ENCODE measurements at regions not wholly inside any gene's neighbourhood (a gene's known extent, or its start where the extent isn't known, plus 50 kb on each side); places are given as distances from the start of the nearest gene placed in this dataset.

DNA sequence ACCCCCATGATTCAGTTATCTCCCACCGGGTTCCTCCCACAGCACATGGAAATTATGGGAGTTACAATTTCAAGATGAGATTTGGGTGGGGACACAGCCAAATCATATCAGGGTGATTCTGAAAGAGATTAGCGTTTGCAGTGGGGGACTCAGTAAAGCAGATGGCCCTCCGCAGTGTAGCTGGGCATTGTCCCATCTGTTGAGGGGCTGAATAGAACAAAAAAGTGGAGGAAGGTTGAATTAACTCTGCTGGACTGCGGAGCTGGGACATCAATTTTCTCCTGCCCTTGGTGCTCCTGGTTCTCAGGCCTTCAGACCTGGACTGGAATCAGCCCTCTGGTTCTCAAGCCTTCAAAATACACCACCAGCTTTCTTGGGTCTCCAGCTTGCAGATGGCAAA lies 55.2 kb upstream of the CACNA1A start:
- TF ChIP-seq, protein P1, sequence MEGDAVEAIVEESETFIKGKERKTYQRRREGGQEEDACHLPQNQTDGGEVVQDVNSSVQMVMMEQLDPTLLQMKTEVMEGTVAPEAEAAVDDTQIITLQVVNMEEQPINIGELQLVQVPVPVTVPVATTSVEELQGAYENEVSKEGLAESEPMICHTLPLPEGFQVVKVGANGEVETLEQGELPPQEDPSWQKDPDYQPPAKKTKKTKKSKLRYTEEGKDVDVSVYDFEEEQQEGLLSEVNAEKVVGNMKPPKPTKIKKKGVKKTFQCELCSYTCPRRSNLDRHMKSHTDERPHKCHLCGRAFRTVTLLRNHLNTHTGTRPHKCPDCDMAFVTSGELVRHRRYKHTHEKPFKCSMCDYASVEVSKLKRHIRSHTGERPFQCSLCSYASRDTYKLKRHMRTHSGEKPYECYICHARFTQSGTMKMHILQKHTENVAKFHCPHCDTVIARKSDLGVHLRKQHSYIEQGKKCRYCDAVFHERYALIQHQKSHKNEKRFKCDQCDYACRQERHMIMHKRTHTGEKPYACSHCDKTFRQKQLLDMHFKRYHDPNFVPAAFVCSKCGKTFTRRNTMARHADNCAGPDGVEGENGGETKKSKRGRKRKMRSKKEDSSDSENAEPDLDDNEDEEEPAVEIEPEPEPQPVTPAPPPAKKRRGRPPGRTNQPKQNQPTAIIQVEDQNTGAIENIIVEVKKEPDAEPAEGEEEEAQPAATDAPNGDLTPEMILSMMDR (conservative IDR thresholded peaks at IDR 0.05; ENCODE audit: low read length), result no peak
- DNase-seq (ENCODE audit: low read depth), result no peak
- no peak overlapping the region for H3K4me3 ChIP-seq (ENCODE audit: low read length)

DNA sequence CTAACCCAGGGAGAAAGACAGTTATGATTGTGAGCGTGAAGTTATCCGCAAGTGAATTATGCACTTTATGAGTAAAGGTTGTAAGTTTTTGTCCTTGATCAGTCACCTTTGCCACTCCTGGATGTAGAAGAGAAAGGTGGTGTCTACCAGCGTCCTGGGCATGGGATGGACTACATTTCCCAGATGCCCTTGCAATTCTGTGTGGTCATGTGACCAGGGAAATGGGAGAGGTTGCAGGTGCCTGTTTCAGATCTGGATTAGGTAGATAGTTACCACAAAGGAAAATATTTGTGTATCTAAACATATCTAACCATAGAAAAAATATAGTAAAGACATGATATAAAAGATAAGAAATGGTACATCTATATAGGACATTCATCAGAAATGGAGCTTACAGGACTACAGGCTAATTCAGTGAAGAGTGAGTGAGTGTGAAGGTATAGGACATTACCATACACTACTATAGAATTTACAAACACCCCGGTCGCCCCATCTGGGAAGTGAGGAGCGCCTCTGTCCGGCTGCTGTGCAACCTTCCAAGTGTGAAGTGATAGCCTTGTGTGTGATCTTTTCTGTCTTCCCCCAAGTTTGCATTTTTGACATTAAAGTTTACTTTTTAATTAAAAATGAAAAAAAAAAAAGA lies 51.6 kb upstream of the CACNA1A start:
- TF ChIP-seq, protein P1 (conservative IDR thresholded peaks at IDR 0.05; ENCODE audit: low read length), result no peak
- no peak for DNase-seq (ENCODE audit: low read depth)
- H3K4me3 ChIP-seq (ENCODE audit: low read length), result no peak overlapping the region

DNA sequence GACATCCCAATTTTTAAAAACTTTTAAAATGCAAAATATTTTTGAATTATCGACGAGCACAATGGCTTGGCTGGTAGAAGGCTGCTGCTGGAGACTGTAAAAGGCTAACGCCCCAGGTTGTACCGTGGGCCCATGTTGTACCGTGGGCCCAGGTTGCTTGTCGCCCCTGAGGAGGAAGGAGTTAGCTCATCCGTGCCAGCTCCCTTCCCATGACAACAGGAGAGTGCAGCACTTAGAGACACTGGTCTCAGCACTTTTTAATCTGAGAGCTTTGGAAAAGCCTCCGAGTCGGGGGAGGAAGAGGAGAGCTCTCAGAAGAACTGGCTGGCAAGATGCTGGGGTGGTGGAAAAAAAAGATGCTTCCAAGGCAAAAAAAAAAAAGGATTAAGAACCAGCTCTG lies 50.3 kb upstream of the CACNA1A start:
- H3K4me3 ChIP-seq (ENCODE audit: low read length), result no peak overlapping the region
- DNase-seq (ENCODE audit: low read depth), result no peak
- TF ChIP-seq, protein P1 (conservative IDR thresholded peaks at IDR 0.05; ENCODE audit: low read length), result no peak
